Coronary artery (tissue), 2 donors: ENCODE measurements at regions not wholly inside any gene's neighbourhood (a gene's known extent, or its start where the extent isn't known, plus 50 kb on each side); places are given as distances from the start of the nearest gene placed in this dataset.

ENCODE experiments used
- DNase-seq: peaks from one replicate; pipeline ENCODE4 v3.0.0-alpha.2; 2017; ENCODE audit warnings: low spot score
- H3K27ac ChIP-seq, 2 donors: fragments of 200-600 bp; sonication (generic); one replicate each; pipeline ENCODE4 v1.5.1; 2016 to 2019
- H3K4me3 ChIP-seq: fragments of 200-600 bp; sonication (generic); 2 replicates; pipeline ENCODE4 v1.5.1; 2016; ENCODE audit warnings: mild to moderate bottlenecking, moderate library complexity
- CTCF ChIP-seq: fragments of 200-600 bp; sonication (generic); IDR thresholded peaks from one replicate; pipeline ENCODE4 v1.5.1; 2019; ENCODE audit warnings: antibody characterized with exemption

GRCh38 chr21:16811970-16812369 is 700.9 kb upstream of the CXADR start:
- no peak for DNase-seq
- Histone ChIP-seq H3K27ac (no peak overlapping the region), H3K4me3 (no peak overlapping the region)
- TF ChIP-seq CTCF: no peak

GRCh38 chr21:16815243-16815642 is 697.6 kb upstream of the CXADR start:
- DNase-seq: no peak
- H3K27ac ChIP-seq: no peak overlapping the region
- TF ChIP-seq CTCF: no peak
- H3K4me3 ChIP-seq: no peak overlapping the region

GRCh38 chr21:16821588-16821987 is 691.3 kb upstream of the CXADR start:
- H3K27ac ChIP-seq: no peak overlapping the region
- no peak overlapping the region for H3K4me3 ChIP-seq
- no peak for TF ChIP-seq CTCF
- no peak for DNase-seq

- TF ChIP-seq CTCF: no peak
These were observed 683.3 kb upstream of the CXADR start for GRCh38 chr21:16829532-16829931.

GRCh38 chr21:16832791-16833190 is 680.1 kb upstream of the CXADR start:
- Histone ChIP-seq H3K4me3 (no peak overlapping the region), H3K27ac (no peak overlapping the region)
- no peak for TF ChIP-seq CTCF
- DNase-seq: no peak

More at GRCh38 chr21:16829532-16829931, 683.3 kb upstream of the CXADR start:
- no peak overlapping the region for H3K4me3 ChIP-seq
- no peak for DNase-seq
- no peak overlapping the region for H3K27ac ChIP-seq

- Histone ChIP-seq H3K27ac (no peak overlapping the region), H3K4me3 (no peak overlapping the region)
- no peak for TF ChIP-seq CTCF
- DNase-seq: no peak
These were observed 678.1 kb upstream of the CXADR start for GRCh38 chr21:16834791-16835190.

GRCh38 chr21:16837321-16837720 is 675.5 kb upstream of the CXADR start:
- Histone ChIP-seq H3K27ac (no peak overlapping the region), H3K4me3 (no peak overlapping the region)
- DNase-seq: no peak
- no peak for TF ChIP-seq CTCF
